GM12872 (cell line): ENCODE measurements at regions not wholly inside any gene's neighbourhood (a gene's known extent, or its start where the extent isn't known, plus 50 kb on each side); places are given as distances from the start of the nearest gene placed in this dataset.

ENCODE experiments used
- TF ChIP-seq, protein P1 (sequence below): IDR thresholded peaks from 3 replicates; pipeline ENCODE4 v1.5.1; 2011; ENCODE audit warnings: low read depth, mild to moderate bottlenecking, low read length, moderate library complexity; ENCODE audit not compliant: insufficient read depth

DNA sequence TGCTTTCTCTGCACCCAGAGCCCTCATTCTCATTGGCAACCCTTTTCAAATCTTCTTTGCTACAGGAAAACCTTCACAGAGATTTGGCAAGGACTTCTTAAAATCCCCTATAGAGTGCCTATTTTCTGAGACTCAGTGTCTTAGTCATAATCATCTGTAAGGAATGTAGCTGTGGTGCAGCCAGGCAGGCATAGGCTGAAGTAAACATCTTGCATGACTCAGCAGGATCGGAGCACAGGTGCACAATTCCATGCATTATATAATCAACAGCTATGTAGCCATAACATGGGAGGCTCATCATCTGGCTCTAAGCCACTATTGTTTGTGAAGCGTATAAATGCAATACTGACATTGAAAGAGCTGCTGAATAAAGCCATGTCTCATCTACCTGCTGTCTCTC, 368.8 kb downstream of the MAGEE1 start:
- TF ChIP-seq, protein P1, sequence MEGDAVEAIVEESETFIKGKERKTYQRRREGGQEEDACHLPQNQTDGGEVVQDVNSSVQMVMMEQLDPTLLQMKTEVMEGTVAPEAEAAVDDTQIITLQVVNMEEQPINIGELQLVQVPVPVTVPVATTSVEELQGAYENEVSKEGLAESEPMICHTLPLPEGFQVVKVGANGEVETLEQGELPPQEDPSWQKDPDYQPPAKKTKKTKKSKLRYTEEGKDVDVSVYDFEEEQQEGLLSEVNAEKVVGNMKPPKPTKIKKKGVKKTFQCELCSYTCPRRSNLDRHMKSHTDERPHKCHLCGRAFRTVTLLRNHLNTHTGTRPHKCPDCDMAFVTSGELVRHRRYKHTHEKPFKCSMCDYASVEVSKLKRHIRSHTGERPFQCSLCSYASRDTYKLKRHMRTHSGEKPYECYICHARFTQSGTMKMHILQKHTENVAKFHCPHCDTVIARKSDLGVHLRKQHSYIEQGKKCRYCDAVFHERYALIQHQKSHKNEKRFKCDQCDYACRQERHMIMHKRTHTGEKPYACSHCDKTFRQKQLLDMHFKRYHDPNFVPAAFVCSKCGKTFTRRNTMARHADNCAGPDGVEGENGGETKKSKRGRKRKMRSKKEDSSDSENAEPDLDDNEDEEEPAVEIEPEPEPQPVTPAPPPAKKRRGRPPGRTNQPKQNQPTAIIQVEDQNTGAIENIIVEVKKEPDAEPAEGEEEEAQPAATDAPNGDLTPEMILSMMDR = no peak

DNA sequence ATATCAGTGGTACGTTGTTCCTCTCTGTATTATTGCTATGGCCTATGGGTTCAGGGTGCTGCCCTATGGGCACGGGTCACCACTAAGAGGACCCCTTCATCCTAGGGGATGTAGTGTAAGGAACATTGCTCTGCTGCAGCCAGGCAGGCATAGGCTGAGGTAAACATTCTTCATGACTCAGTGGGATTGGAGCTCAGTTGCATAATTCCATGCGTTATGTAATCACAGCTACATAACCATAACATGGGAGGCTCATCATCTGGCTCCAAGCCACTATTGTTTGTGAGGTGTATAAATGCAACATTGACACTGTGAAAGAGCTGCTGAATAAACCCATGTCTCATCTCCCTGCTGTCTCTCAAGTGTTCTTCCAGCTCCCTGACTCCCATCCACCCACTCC, 375.2 kb downstream of the MAGEE1 start:
- TF ChIP-seq, protein P1 = no peak

DNA sequence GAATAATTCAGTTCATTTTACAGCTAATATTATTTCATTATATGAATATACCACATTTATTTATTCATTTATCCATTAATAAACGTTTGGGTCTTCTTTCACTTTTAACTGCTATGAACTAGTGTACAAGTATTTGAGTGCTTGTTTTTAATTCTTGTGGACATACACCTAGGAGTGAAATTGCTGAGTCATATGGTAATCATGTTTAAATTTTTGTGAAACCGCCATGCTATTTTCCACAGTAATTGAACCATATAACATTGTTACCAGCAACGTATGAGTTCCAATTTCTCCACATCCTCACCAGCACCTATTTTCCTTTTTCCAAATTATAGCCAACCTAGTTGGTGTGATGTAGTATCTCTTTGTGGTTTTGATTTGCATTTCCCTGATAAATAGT, 388.2 kb downstream of the MAGEE1 start:
- TF ChIP-seq, protein P1 = no peak

DNA sequence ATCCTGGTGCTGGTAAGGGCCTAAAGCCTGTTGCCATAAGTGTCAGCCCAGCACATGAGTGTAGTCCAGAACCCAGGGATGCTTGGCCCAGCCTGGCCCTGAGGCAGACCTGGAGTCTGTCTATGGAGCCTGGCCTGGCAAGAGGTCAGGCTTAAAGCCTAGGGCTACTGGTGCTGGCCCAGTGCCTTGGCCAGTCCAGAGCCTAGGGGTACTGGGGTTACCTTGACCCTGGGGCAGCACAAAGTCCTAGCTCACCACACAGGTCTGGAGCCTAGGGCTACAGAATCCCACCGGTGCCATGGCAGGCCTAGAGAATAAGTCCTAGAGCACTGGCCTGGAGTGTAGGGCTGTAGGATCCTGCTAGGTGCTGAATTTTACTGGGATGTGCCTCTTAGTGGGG, 393.8 kb downstream of the MAGEE1 start:
- TF ChIP-seq, protein P1 = no peak

DNA sequence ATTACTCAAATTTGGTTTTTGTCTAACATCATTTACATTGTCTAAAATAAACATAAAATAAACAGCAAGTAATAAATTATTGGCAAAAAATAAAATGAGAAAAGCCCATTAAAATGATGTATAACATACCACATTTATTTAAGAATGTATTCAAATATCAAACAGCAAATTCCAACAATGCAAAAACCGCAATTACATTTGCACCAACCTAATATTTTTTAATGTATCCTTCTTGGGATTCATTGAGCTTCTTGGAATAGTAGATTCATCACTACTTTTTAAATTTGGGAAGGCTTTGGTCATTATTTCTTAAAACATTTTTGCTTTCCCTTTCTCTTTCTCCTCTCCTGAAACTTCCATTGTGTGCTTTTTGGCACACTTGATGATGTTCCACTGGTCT, 400.2 kb downstream of the MAGEE1 start:
- TF ChIP-seq, protein P1 = no peak

DNA sequence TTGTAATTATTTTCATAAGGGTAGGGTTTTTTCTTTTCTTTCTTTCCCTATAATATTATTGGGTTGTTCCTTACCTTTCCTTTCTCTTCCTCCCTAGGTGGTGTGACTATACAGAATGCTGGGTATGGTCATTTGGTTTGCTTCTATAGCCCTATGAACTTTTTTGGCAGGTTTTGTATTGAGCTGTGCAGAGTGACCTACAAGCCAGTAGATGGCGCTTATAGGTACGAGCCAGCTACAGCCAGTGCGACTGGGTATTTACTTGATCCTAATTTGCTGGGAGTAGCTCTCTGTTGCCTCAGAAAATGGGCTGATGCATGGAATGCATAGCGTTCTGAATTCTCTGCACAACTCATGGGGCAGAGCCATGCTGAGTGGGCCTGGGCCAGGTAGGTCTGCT, 423.3 kb downstream of the MAGEE1 start:
- TF ChIP-seq, protein P1 = no peak

DNA sequence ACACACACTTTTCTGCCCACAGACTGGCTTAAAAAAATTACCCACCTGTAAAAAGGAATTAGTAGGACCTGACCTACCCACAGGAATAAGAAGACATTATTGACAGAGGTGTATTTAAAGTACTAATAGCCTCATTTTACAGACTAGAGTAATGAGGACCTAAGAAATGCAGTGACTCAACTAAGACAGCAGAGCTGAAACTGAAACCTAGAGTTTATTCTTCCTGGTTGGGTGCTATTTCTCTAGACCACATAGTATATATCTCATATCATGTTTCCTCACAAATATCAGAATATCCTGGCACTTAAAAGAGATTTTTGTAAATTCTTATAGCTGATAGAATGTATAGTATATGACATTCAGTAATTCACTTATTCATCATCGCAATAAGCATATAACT, 435.0 kb downstream of the MAGEE1 start:
- TF ChIP-seq, protein P1 = no peak

DNA sequence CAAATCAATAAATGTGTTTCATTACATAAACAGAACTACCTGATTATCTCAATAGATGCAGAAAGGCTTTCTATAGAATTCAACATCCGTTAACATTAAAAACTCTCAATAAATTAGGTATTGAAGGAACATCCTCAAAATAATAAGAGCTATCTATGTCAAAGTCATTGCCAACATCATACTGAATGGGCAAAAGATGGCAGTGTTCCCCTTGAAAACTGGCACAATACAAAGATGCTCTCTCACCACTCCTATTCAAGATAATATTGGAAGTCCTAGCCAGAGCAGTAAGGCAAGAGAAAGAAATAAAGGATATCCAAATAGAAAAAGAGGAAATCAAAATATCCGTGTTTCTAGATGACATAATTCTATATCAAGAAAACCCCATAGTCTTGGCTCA, 466.4 kb downstream of the MAGEE1 start:
- TF ChIP-seq, protein P1 = no peak
